ENCODE measurements at regions not wholly inside any gene's neighbourhood (a gene's known extent, or its start where the extent isn't known, plus 50 kb on each side); places are given as distances from the start of the nearest gene placed in this dataset.

DNA sequence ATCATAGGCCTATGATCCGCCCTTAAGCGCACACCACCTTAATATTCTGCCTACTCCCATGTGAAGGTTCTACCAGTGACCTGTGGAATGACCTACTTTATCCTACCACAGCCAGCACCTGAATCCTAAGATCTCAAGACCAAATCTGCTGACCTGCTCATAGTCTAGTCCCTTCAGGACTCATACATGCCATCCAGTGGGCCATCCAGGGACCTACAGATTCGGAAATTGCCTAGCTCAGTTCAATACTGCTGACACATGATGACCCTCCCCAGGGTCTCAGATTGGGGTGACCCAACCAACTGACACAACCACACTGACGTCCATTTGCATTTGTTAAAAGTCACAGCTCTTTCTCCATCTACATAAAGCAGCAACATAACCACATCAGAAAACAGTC is 443.8 kb upstream of the ST8SIA4 start:
- TF ChIP-seq, protein P1, sequence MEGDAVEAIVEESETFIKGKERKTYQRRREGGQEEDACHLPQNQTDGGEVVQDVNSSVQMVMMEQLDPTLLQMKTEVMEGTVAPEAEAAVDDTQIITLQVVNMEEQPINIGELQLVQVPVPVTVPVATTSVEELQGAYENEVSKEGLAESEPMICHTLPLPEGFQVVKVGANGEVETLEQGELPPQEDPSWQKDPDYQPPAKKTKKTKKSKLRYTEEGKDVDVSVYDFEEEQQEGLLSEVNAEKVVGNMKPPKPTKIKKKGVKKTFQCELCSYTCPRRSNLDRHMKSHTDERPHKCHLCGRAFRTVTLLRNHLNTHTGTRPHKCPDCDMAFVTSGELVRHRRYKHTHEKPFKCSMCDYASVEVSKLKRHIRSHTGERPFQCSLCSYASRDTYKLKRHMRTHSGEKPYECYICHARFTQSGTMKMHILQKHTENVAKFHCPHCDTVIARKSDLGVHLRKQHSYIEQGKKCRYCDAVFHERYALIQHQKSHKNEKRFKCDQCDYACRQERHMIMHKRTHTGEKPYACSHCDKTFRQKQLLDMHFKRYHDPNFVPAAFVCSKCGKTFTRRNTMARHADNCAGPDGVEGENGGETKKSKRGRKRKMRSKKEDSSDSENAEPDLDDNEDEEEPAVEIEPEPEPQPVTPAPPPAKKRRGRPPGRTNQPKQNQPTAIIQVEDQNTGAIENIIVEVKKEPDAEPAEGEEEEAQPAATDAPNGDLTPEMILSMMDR (IDR thresholded peaks at IDR 0.05 in 4 of 5, conservative IDR thresholded peaks at IDR 0.05 in 1 of 5), result no peak
- no peak for TF ChIP-seq POLR2A (IDR thresholded peaks at IDR 0.05)
